ENCODE measurements at regions not wholly inside any gene's neighbourhood (a gene's known extent, or its start where the extent isn't known, plus 50 kb on each side); places are given as distances from the start of the nearest gene placed in this dataset.

DNA sequence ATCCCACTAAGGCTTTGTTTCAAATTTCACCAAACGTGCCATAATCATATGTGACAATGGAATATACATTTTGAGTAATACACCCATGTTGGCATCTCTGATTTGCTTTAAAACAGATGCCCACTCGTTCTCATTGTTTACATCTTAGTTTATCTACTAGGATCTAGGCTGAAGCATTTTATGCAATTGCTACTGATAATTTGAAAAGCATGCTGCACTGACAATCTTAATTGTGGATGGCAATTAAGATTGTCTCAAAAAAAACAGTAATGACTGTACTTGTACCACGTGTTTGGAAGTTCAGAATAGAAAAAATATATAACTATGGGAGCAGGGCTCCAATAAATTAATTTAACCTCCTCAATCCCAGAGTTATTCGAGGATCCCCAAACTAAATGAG, 136.8 kb downstream of the CRPPA start:
- Mint-ChIP-seq H3K27ac (no peak overlapping the region), H3K36me3 (ENCODE audit: low read depth) (no peaks in the 10 kb centered on the region), H3K4me1 (no peaks in the 10 kb centered on the region), H3K4me3 (no peak overlapping the region), H3K9me3 (no peaks in the 10 kb centered on the region; the same call in 2 of the 3 replicates), H3K27me3 (ENCODE audit: insufficient read depth, low read depth, poor library complexity) (no peaks in the 10 kb centered on the region)
- no peak overlapping the region for H3K4me3 ChIP-seq
- no peak for DNase-seq (ENCODE audit: low spot score)
- no peaks in the 10 kb centered on the region for H3K9me2 ChIP-seq (ENCODE audit: insufficient read depth)
- no peaks in the 10 kb centered on the region for H3K36me3 ChIP-seq (ENCODE audit: insufficient read depth)
- H3K4me1 ChIP-seq (ENCODE audit: insufficient read depth) = no peaks in the 10 kb centered on the region
- TF ChIP-seq, protein P1, sequence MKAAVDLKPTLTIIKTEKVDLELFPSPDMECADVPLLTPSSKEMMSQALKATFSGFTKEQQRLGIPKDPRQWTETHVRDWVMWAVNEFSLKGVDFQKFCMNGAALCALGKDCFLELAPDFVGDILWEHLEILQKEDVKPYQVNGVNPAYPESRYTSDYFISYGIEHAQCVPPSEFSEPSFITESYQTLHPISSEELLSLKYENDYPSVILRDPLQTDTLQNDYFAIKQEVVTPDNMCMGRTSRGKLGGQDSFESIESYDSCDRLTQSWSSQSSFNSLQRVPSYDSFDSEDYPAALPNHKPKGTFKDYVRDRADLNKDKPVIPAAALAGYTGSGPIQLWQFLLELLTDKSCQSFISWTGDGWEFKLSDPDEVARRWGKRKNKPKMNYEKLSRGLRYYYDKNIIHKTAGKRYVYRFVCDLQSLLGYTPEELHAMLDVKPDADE (IDR thresholded peaks at IDR 0.05) = no peak
- TF ChIP-seq EZH2 (IDR thresholded peaks at IDR 0.05; ENCODE audit: low read depth, unreplicated experiment) (no peak), STAT1 (IDR thresholded peaks at IDR 0.05; ENCODE audit: unreplicated experiment) (no peak), ZNF331 (CRISPR knock-in tag; IDR thresholded peaks at IDR 0.05; ENCODE audit: low read depth) (no peak), NANOG (IDR thresholded peaks at IDR 0.05; ENCODE audit: borderline replicate concordance) (no peak), EZH2phosphoT487 (IDR thresholded peaks at IDR 0.05; ENCODE audit: unreplicated experiment) (no peak), ZNF114 (CRISPR knock-in tag; IDR thresholded peaks at IDR 0.05) (no peak), POLR2AphosphoS5 (IDR thresholded peaks at IDR 0.05; ENCODE audit: low read depth) (no peak), ZNF462 (CRISPR knock-in tag; IDR thresholded peaks at IDR 0.05) (no peak), JUNB (IDR thresholded peaks at IDR 0.05; ENCODE audit: unreplicated experiment) (no peak), CREB1 (CRISPR knock-in tag; IDR thresholded peaks at IDR 0.05; ENCODE audit: low read depth) (no peak)
- TF ChIP-seq, protein P2, sequence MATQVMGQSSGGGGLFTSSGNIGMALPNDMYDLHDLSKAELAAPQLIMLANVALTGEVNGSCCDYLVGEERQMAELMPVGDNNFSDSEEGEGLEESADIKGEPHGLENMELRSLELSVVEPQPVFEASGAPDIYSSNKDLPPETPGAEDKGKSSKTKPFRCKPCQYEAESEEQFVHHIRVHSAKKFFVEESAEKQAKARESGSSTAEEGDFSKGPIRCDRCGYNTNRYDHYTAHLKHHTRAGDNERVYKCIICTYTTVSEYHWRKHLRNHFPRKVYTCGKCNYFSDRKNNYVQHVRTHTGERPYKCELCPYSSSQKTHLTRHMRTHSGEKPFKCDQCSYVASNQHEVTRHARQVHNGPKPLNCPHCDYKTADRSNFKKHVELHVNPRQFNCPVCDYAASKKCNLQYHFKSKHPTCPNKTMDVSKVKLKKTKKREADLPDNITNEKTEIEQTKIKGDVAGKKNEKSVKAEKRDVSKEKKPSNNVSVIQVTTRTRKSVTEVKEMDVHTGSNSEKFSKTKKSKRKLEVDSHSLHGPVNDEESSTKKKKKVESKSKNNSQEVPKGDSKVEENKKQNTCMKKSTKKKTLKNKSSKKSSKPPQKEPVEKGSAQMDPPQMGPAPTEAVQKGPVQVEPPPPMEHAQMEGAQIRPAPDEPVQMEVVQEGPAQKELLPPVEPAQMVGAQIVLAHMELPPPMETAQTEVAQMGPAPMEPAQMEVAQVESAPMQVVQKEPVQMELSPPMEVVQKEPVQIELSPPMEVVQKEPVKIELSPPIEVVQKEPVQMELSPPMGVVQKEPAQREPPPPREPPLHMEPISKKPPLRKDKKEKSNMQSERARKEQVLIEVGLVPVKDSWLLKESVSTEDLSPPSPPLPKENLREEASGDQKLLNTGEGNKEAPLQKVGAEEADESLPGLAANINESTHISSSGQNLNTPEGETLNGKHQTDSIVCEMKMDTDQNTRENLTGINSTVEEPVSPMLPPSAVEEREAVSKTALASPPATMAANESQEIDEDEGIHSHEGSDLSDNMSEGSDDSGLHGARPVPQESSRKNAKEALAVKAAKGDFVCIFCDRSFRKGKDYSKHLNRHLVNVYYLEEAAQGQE (IDR thresholded peaks at IDR 0.05; ENCODE audit: unreplicated experiment) = no peak
- TF ChIP-seq, protein P3, sequence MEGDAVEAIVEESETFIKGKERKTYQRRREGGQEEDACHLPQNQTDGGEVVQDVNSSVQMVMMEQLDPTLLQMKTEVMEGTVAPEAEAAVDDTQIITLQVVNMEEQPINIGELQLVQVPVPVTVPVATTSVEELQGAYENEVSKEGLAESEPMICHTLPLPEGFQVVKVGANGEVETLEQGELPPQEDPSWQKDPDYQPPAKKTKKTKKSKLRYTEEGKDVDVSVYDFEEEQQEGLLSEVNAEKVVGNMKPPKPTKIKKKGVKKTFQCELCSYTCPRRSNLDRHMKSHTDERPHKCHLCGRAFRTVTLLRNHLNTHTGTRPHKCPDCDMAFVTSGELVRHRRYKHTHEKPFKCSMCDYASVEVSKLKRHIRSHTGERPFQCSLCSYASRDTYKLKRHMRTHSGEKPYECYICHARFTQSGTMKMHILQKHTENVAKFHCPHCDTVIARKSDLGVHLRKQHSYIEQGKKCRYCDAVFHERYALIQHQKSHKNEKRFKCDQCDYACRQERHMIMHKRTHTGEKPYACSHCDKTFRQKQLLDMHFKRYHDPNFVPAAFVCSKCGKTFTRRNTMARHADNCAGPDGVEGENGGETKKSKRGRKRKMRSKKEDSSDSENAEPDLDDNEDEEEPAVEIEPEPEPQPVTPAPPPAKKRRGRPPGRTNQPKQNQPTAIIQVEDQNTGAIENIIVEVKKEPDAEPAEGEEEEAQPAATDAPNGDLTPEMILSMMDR (conservative IDR thresholded peaks at IDR 0.05; ENCODE audit: low read depth in 2 of 2) = no peak
- no peak overlapping the region for H3K27ac ChIP-seq (ENCODE audit: low read depth)
- H3K79me2 ChIP-seq (replicated peaks; ENCODE audit: insufficient read depth) = no peaks in the 10 kb centered on the region
- no peaks in the 10 kb centered on the region for H3K27me3 ChIP-seq (ENCODE audit: insufficient read depth)
- H3F3A ChIP-seq (replicated peaks; ENCODE audit: low read depth) = no peaks in the 10 kb centered on the region
- no peak for ATAC-seq
- H4K20me1 ChIP-seq (replicated peaks; ENCODE audit: insufficient read depth) = no peaks in the 10 kb centered on the region
- H3K4me2 ChIP-seq = no peak overlapping the region
- H2AFZ ChIP-seq = no peak overlapping the region

Measured in GM23338 (cell line).